ENCODE measurements at regions not wholly inside any gene's neighbourhood (a gene's known extent, or its start where the extent isn't known, plus 50 kb on each side); places are given as distances from the start of the nearest gene placed in this dataset.

- ChIA-PET POLR2A (no interaction called here), RAD21 (ENCODE audit: low non-redundant PET in 1 of 2, low total read pairs in 2 of 2, uncharacterized antibody in 2 of 2, unreplicated experiment in 2 of 2) (no interaction called here), CTCF (no interaction called here)
- DNase-seq (ENCODE audit: low read depth, low spot score) (no peak), ATAC-seq (no peak)
- no peaks in the 10 kb centered on the region for H3K79me2 ChIP-seq (ENCODE audit: insufficient read depth, low read length)
- H3K27ac ChIP-seq (ENCODE audit: low read depth, low read length): no peak overlapping the region
- no peak overlapping the region for H3K4me2 ChIP-seq (ENCODE audit: low read length)
- H3K36me3 ChIP-seq (ENCODE audit: control insufficient read depth in 1 of 2, insufficient read depth in 2 of 2, low read length in 2 of 2): no peaks in the 10 kb centered on the region
- peaks cover 49% of the 10 kb centered on the region for H3K27me3 ChIP-seq (ENCODE audit: insufficient read depth, low read length)
- no peak overlapping the region for H2AFZ ChIP-seq (ENCODE audit: low read depth, low read length, poor library complexity, severe bottlenecking)
- H3K9ac ChIP-seq (ENCODE audit: low read length): no peak overlapping the region
- H3K4me1 ChIP-seq (ENCODE audit: control insufficient read depth in 1 of 2, insufficient read depth in 2 of 2, low read length in 2 of 2): no peaks in the 10 kb centered on the region
- H3K4me3 ChIP-seq (replicated peaks in 1 of 2; ENCODE audit: low read depth in 1 of 2, low read length in 2 of 2): no peak overlapping the region
- intact Hi-C loops (cut with micrococcal nuclease): no loop called here
- TF ChIP-seq TCF7L2 (IDR thresholded peaks at IDR 0.05; ENCODE audit: borderline replicate concordance, extremely low read depth, insufficient read depth, insufficient read length) (no peak), RAD21 (IDR thresholded peaks at IDR 0.05; ENCODE audit: low read depth) (no peak), EZH2phosphoT487 (IDR thresholded peaks at IDR 0.05; ENCODE audit: borderline replicate concordance) (no peak), SRF (IDR thresholded peaks at IDR 0.05; ENCODE audit: low read depth) (no peak), REST (IDR thresholded peaks at IDR 0.05; ENCODE audit: low read depth) (no peak), CEBPB (IDR thresholded peaks at IDR 0.05; ENCODE audit: low read depth) (no peak), EZH2 (IDR thresholded peaks at IDR 0.05) (no peak)
- TF ChIP-seq, protein P1, sequence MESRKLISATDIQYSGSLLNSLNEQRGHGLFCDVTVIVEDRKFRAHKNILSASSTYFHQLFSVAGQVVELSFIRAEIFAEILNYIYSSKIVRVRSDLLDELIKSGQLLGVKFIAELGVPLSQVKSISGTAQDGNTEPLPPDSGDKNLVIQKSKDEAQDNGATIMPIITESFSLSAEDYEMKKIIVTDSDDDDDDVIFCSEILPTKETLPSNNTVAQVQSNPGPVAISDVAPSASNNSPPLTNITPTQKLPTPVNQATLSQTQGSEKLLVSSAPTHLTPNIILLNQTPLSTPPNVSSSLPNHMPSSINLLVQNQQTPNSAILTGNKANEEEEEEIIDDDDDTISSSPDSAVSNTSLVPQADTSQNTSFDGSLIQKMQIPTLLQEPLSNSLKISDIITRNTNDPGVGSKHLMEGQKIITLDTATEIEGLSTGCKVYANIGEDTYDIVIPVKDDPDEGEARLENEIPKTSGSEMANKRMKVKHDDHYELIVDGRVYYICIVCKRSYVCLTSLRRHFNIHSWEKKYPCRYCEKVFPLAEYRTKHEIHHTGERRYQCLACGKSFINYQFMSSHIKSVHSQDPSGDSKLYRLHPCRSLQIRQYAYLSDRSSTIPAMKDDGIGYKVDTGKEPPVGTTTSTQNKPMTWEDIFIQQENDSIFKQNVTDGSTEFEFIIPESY (IDR thresholded peaks at IDR 0.05; ENCODE audit: extremely low read depth, insufficient replicate concordance, low read length): no peak
- no peaks in the 10 kb centered on the region for H3K9me2 ChIP-seq (ENCODE audit: insufficient read depth)
- no peaks in the 10 kb centered on the region for H3K9me3 ChIP-seq (ENCODE audit: control insufficient read depth in 1 of 2, insufficient read depth in 1 of 2, low read depth in 1 of 2, low read length in 2 of 2)
- H4K20me1 ChIP-seq (ENCODE audit: insufficient read depth): no peaks in the 10 kb centered on the region
- no TSS peak for BruUV-seq (replicated peaks)
Measured at GRCh38 chr10:125559210-125559609, 123.8 kb downstream of the TEX36 start.

All from HCT116 (cell line).